GM21423 (cell line): ENCODE measurements at regions not wholly inside any gene's neighbourhood (a gene's known extent, or its start where the extent isn't known, plus 50 kb on each side); places are given as distances from the start of the nearest gene placed in this dataset.
"Not testable (repeated sequence)": the region's sequence is repeated elsewhere in the genome, so short reads cannot be mapped to it uniquely, and the experiment has no call there.

Source experiments
- ATAC-seq: cut with Tn5 transposase; IDR thresholded peaks from one replicate; pipeline ENCODE4 v1.9.1; 2021; ENCODE audit warnings: mild to moderate bottlenecking, moderate library complexity; ENCODE audit not compliant: unreplicated experiment

DNA sequence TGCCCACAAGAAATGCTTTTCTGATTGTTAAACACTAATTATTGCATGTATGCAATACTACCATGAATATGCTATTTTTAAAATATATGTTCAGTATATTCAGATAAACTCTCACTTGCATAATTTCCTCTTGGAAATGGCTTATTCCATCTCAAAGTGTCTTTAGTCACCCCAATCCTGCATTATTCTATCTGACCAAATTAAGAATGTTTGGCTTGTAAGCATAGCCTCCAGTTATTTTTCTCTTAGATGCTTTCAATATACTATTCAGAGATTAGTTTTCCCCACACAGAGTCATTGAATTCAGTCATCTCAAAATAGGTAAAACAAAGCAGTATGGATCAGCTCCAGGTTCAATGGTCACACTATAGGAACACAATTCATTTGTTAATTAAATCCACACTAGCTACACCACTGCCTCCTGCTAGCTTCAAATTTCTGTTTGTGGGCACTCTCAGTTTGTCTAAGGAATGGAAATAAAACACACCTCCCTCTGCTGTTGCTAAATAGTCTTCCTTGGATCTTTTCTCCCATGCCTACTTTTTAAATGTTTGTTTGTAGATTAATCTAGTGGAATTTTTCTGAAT, 134.6 kb upstream of the TBCA start:
- ATAC-seq, result no peak

DNA sequence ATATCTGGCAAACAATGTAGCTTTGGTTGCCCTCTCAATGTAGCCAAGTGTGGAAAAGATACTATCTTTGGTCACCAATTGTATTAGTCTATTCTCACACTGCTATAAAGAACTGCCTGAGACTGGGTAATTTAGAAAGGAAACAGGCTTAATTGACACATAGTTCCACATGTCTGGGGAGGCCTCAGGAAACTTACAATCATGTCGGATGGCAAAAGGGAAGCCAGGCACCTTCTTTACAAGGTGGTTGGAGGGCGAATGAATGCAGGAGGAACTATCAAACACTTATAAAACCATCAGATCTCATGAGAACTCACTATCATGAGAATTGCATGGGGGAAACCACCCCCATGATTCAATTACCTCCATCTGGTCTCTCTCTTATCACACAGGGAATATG, 133.1 kb upstream of the TBCA start:
- no peak for ATAC-seq

DNA sequence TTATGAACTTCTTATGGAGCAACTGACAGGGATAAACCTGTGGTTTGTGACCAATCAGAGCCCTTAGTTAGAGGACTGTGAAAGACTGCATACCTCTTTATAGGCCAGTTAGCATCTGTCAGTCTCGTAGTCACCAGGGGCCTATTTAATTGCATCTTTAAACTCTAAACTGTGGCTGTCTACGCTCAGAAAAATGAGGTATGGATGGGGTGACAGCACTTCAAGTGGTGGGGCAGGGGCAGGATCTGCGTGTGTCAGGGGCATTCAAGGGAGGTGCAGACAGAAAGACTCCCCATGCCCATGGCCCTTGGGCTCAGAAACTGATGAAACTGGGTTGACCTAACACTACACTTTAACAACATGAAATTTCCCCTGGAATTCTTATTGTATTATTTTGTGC, 132.6 kb upstream of the TBCA start:
- no peak for ATAC-seq

DNA sequence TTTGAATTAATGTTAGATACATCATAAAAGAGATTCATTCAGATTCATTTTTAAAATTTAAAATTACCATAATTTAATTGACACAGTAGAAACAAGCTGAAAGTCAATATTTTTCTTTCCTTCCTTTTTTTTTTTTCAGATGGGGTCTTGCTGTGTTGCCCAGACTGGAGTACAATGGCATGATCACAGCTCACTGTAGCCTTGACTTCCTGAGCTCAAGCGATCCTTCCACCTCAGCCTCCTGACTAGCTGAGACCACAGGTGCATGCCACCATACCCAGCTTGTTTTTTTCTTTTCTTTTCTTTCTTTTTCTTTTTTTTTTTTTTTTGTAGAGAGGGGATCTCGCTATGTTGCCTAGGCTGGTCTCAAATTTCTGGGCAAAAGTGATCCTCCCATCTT, 131.6 kb upstream of the TBCA start:
- no peak for ATAC-seq

DNA sequence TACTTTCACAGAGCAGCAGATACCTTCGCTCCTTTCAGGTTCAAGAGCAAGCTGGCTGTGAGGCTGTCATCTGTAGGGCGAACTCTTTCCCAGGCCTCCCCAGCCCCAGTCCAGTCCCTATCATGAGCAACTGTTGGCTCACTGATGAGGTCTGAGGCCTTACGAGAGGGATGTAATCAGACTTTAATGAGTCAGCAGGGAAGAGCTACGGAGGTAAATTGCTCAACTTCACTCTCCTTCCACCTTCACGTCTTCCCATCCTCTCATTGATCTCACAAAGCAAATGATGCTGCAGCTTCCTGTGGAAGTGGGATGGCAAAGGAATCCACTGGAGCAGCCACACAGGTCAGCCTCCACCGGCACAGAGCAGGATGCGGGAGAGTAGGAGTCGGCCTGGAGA, 130.7 kb upstream of the TBCA start:
- ATAC-seq, result no peak

DNA sequence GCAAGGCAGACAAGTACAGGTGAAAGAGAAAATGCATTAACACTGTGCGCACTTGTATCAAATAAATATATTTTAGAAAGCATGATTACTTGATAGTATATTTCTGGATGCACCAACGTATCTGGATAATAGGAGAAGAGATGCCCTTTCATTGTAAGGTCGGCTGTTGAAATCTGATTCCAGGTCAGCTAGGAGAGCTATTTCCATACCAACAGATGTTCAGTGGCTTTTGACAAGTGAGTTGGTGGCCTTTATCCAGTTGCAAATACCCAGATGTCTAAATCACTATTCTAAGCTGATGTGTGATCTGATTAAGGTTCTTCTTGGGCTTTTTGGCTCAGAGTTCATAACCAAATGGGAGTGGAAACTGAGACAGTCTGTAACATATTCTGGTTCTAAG, 128.2 kb upstream of the TBCA start:
- no peak for ATAC-seq

DNA sequence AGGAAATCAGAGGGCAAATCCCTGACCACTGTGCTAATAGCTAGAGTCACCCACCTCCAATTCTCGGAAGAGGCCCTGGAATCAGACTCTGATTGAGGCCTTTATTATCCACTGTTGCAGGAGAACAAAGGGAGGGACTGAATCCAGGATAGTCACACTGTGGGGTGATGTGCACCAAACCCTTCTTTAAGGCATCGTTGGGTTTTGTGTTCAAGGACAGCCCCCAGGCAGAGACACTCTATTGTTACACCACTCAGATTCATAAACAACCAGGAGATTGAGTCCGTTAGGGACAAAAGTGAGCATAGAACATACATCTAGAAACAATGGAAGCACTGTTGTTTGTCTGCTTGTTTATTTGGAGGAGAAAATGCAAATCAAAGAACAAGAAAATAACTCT, 124.6 kb upstream of the TBCA start:
- no peak for ATAC-seq

DNA sequence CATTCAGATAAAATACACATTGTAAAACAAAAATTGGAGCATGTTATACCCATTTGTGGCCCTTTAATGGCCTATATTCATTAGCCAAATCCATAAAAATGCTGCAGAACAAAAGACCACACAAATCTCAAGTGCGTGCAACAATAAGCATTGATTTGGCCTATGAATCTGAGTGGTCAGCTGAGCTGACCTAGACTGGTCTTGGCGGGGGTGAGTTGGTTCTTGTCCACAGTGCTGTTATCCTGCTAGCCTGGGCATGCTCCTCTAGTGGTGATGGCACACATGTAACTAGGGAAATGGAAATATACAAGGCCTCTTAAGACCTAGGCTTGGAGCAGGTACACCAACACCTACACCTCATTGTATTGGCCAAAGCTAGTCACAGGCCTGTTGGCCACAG, 122.2 kb upstream of the TBCA start:
- no peak for ATAC-seq

DNA sequence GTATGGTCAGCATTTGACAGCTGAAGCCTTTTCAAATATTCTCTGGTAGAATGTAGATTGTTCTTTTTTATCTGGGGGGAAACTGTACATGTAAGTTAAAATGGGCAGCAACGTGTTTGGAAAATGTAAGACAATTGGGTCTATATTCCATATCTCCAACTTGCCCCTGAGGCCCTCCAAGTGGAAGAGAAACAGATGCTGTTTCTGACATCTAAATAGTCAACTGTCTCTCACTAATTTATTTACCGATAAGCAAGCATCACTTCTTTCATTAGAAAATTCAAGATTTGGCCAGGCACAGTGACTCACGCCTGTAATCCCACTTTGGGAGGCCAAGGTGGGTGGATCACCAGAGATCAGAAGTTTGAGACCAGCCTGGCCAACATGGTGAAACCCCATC, 120.2 kb upstream of the TBCA start:
- ATAC-seq, result no peak

DNA sequence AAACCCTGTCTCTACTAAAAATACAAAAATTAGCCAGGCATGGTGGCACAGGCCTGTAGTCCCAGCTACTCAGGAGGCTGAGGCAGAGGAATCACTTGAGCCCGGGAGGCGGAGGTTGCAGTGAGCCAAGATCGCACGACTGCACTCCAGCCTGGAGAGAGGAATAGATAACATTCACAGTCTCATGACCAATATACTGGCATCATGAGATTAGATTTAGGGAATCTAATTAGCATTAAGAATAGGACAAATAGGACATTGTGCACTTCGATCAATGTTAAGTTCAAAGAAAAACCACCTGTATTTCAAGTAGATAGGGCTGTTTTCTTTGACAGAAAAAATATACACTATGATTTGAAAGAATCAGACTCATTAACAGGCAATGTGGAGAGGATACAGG, 118.0 kb upstream of the TBCA start:
- not testable (repeated sequence) for ATAC-seq

DNA sequence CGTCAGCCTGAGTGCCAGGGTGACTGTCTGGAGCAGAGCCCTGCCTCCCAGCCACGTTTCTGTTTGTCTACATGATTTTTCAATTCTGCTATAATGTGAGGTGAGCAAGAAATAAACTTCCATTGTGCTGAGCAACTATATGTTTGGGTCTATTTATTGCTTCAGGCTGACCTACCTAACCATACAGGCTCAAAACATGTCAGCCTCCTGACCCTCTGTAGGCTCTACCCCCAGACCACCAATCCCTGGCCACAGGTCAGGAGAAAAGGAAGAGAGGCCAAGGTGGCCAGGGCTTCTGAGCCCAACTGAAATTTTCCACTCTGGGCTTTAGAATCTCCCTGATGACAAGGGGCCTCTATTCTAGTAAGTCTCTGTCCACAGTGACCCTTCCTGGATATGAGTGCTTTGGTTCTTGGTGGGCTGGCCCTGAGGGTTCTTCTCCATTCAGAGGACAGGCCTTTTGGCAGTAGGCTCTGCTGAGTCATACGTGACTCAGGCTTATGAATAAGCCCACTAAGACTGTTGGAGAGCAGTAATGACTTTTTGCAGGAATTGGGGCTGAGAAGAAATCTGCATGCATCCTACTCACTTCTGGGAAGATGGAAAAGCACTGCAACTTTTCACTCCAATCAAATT, 117.2 kb upstream of the TBCA start:
- ATAC-seq, result no peak

DNA sequence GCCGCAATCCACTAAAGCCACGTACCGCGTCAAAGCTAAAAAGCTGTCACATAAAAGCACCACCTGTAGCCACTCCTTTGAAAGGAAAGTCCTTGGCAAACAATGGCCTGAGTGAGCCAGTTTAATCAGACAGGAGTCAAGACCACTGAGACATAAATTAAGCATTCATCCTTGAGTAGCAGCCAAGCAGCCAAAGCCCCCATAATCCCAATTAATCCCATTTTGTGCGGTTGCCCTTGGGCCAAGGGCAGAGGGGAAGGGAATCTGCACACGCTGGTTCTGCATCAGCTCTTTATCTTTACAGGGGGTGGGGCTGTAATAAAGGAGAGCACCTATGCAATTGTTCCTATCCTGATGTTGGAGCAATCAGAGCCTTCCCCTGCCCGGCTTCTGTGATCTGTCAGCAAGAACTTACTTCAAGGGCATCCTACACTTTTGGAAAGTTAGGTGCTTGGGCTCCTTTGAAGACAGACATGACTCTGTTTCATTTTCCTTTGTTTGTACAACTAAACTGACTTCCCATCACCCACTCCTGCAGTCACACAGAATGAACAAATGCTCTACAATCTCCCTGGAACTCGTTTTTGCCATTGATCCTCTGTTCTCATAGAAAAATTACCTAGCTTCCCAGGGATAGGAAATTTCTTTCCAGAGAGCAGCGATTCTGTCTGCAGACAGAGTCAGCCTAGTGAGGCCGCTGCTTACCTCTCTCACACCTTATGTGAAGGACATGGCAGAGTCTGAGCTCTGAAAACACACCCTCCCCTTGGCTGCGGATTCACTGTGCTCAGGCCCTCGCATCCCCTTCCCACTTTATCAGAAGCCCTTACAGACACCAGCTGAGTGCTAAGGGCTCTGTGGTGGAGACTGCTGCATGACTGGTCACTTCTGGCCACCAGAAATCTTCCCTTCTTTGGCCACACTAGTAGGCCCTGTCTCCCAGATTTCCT, 116.2 kb upstream of the TBCA start:
- ATAC-seq, result no peak

DNA sequence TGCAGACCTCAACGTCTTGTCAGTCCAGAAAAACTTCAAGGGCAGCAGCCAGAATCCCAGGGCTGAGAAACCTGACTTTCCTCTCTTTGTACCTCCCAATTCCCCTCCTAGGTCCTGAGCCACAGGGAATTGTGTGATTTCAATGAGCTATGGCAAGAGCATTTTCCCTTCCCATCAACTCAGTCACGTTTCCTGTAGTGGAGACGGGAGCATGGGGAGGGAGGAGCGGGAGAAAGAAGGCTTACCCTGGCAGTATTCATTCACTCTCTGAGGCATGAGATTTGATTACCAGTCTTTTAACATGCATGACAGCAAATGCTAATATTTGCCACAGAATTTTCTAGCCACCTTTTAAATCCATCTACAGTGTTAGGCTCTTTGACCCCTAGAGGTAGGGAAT, 109.4 kb upstream of the TBCA start:
- ATAC-seq, result no peak

DNA sequence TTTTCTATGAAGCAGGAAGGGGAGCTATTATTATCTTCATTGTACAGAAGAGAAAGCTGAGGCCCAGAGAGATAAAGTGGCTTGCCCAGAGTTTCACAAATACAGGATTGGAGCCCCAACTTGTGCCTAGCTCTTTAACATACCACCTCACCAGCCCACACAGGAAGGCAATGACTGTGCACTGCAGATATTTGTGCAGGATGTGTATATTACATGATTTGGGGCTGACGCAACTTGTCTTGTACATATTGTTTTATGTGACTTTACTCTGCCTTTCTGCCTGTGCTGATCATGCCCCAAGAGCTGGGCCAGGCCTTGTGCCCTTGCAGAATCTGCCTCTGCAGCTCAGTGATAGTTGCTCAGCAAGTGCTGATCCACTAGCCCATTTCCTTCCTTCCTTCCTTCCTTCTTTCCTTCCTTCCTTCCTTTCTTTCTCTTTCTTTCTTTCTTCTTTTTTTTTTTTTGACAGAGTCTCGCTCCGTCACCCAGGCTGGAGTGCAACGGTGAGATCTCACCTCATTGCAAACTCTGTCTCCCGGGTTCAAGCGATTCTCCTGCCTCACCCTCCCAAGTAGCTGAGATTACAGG, 106.6 kb upstream of the TBCA start:
- no peak for ATAC-seq

DNA sequence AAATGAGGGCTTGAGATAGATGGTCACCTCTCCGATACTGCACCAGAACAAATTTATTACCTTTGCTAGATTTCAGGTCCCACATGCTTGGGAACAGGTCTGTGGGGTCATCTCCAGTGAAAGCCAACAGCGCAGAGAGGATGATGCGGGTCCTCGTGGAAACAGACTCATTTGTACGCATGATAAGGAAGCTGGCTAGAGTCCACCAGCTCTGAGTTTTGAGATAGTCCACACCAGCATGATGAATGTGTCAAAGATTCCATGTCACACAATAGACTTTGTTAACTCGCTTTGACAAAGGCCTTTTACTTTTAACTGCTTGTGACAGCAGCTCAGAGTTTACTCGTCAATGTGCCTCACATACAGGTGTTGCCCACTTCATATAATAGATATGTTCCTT, 105.4 kb upstream of the TBCA start:
- ATAC-seq, result no peak

DNA sequence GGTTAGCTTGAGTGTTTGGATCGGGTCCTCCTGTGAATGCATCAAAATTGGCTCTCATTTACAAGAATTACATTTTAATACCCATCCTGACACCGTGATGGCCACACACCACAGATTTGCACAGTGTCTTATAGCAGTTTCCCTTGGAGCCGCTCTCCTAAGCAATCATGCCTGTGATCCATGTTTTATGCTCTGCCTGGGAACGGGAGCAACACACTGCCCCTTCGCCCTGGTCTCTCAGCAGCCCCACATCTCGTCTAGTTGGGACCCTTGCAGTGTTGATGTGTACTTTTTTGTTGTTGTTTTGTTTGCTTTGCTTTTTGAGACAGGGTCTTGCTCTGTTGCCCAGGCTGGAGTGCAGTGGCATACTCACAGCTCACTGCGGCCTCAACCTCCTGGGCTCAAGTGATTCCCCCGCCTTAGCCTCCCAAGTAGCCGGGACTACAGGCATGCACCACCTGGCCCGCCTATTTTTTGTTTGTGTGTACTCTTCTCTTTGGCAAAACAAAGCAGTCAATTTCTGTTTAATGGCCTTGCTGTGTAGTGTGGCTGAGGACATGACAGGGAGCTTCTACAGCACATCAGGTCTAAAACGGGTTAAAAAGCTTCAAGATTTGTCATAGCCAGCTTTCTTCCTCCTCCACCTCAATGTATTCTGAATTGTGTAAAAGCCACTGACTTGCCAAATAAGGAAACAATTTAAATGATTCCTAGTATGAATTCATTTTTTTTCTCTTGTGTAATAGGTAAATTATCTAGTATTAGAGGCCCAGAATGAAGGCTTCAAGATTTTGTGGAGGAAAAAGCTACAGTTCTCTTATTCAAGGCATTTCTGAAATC, 101.6 kb upstream of the TBCA start:
- ATAC-seq, result no peak

DNA sequence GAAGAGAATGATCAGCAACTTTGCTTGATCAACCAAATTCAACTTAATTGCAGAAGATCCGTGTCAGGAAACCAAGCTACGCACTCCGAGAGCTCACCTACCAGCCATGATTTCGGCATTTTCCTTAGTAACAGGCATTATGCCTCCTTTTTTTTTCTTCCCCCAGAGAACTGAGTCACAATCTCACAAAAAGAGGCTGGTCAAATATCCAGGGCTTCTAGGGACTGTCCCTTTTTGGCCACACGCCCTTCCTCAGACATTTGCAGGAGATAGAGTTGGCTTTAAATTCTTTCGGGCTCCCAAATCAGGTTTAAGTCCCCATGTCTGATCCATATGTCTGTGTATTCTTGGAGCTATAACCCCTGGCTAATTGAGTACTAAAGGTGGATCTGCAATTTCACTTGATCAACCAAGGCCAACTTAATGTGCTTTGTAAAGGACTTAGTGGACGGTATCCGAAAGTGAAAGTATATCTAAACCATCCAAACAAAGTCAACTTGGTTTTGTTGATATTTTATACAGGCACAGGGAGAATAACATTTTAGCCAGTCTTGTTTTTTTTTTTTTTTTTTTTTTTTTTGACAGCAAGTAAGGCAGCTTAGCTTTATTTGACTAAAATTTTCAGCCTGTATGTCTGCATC, 100.8 kb upstream of the TBCA start:
- no peak for ATAC-seq

DNA sequence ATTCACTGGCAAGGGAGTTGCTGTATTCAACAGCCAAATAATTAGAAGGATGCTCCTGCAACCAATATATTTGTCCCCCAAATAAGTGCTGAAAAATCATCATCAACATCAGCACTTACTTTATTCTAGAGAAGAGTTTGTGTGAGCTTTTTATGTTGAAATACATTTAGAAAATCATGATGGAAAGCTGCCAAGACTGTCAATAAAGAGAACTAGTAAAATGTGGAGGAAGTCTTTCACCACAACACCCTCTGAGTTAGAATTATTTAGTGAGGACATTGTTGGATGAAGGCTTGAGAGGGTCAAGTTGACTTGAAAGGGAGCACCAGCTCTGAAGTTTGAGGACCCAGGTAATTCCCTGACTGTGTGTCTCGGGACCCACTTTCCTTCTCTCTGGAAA, 100.2 kb upstream of the TBCA start:
- ATAC-seq, result no peak

DNA sequence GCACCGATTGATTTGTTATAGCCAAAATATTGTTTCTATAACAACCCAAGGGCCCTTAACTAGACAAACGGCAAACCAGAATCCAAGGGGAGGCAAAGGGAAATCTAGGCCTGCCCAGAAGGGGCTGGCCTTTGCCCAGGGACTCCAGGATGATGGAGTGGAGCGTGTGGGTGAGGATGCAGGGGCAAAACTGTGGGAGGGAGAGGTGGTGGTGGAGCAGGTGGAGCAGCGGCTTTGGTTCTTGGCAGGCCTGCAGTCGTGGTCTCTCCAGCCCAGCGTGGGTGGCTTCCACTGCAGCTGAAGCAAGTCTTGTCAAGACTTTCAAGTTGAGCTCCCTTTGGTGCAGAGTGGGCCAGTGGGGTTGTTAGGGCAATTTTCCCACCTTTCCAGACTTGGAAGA, 98.6 kb upstream of the TBCA start:
- no peak for ATAC-seq

DNA sequence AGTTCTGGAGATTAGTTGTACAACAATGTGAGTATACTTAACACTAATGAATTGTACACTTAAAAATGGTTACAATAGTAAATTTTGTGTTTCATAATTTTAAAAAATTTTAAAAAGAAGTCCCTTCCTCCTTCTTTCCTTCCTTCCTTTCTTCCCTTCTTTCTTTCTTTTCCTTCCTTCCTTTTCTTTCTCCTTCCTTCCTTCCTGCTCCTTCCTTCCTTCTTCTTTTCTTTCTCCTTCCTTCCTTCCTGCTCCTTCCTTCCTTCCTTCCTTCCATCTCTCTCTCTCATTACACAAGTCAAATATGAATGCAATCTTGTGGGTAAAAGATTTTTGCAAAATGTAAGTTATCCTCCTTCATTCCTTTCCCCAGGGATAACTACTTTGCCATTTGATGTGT, 97.1 kb upstream of the TBCA start:
- no peak for ATAC-seq
